ENCODE measurements at regions not wholly inside any gene's neighbourhood (a gene's known extent, or its start where the extent isn't known, plus 50 kb on each side); places are given as distances from the start of the nearest gene placed in this dataset.
A peak's percentile ranks its signal among the peaks of the same experiment; 100 is the strongest.
"Not testable (repeated sequence)": the region's sequence is repeated elsewhere in the genome, so short reads cannot be mapped to it uniquely, and the experiment has no call there.

DNA sequence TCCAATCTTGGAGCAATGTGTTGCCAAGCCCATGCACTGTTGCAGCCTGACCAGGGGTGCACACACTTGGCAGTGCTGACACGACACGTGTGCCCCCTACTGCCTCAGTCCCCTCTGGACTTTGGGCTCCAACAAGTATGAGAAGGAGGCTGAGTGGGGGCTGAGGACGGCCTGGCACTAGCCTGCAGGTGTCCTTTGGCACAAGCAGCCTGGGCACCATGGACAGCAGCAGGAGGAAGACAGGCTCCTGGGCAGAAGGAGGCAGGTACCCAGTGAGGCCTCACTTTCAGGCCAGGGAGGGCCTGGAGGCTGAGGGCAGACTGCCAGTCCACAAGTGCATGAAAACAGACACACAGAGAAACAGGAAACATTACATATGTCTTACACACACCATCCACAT, 1702.9 kb upstream of the B3GALT2 start:
- peaks cover 9% of the 10 kb centered on the region for H3K9me3 Mint-ChIP-seq
- no peaks in the 10 kb centered on the region for H3K27me3 Mint-ChIP-seq (ENCODE audit: low read depth, poor library complexity)
- no peak for TF ChIP-seq CTCF (IDR thresholded peaks at IDR 0.05)
- H3K27ac Mint-ChIP-seq, result no peak overlapping the region
- DNase-seq, result no peak
- H3K36me3 Mint-ChIP-seq (ENCODE audit: low read depth), result no peaks in the 10 kb centered on the region
- no peaks in the 10 kb centered on the region for H3K4me1 Mint-ChIP-seq
- H3K4me3 Mint-ChIP-seq, result no peak overlapping the region

DNA sequence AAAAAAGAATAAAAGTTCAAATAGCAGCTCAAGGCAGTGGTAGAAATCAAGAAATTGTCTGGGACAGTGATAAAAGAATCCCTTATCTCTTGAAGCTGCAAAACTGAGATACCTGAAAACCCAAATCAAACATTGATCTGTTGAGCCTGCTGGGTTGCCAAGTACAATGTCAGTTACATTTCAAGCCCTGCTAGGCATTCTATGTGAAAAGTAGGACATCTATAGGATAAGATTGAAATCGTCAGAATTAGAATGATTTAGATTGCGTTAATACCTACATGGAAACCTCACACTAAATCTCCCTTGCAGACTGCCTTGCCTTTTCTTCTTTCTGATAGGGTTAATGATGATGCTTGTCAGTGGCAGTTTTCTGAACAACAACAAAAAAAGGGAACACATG, 1684.4 kb upstream of the B3GALT2 start:
- peaks cover 6% of the 10 kb centered on the region for H3K4me1 Mint-ChIP-seq
- no peaks in the 10 kb centered on the region for H3K36me3 Mint-ChIP-seq (ENCODE audit: low read depth)
- H3K27me3 Mint-ChIP-seq (ENCODE audit: low read depth, poor library complexity), result no peaks in the 10 kb centered on the region
- no peak overlapping the region for H3K4me3 Mint-ChIP-seq
- H3K27ac Mint-ChIP-seq, result no peak overlapping the region
- no peak for DNase-seq
- no peak for TF ChIP-seq CTCF (IDR thresholded peaks at IDR 0.05)
- no peaks in the 10 kb centered on the region for H3K9me3 Mint-ChIP-seq

DNA sequence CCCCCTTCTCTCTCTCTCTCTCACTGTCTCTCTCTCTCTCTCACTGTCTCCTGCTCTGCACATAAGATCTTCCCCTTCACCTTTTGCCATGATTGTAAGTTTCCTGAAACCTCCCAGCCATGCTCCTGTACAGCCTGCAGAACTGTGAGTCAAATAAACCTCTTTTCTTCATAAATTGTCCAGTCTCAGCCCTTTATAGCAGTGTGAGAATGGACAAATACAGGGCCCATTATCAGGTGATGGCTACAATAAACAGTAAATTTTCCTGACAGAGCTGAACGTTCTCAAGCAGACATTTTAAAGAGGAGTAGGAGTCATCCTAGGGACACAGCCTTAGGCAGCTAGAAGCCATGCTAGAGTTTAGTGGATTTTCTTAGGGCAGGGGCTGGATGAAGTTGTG, 1679.7 kb upstream of the B3GALT2 start:
- DNase-seq, result no peak
- Mint-ChIP-seq H3K36me3 (ENCODE audit: low read depth) (no peaks in the 10 kb centered on the region), H3K4me1 (peaks cover 6% of the 10 kb centered on the region), H3K27me3 (ENCODE audit: low read depth, poor library complexity) (no peaks in the 10 kb centered on the region), H3K27ac (peak overlapping the region; percentile 62), H3K4me3 (no peak overlapping the region), H3K9me3 (peaks cover 4% of the 10 kb centered on the region)
- TF ChIP-seq CTCF (IDR thresholded peaks at IDR 0.05), result no peak

DNA sequence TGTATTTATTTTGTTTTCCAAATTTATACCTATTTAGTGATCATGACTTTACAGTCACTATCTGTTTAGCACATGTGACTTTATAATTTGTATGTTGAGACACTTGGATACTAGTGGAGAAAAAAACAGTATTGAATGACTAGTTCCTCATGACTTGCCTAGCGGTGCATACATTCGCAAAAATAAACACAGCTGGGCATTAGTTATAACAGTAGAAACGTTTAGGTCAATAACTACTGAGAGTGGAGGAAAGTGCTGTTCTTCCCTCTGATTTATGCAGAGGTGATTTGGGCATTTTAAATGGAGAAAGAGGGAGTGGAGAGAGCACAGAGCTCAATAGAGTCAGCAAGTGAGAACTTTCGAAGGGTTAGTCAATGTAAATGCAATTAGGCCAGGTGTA, 1679.0 kb upstream of the B3GALT2 start:
- H3K4me1 Mint-ChIP-seq, result peaks cover 6% of the 10 kb centered on the region

GRCh38 chr1:194862129-194862528, 1675.7 kb upstream of the B3GALT2 start:
- no peak overlapping the region for H3K27ac Mint-ChIP-seq
- no peak for DNase-seq
- H3K4me1 Mint-ChIP-seq, result peaks cover 6% of the 10 kb centered on the region
- no peaks in the 10 kb centered on the region for H3K36me3 Mint-ChIP-seq (ENCODE audit: low read depth)
- H3K9me3 Mint-ChIP-seq, result peaks cover 13% of the 10 kb centered on the region
- no peaks in the 10 kb centered on the region for H3K27me3 Mint-ChIP-seq (ENCODE audit: low read depth, poor library complexity)
- H3K4me3 Mint-ChIP-seq, result no peak overlapping the region
- no peak for TF ChIP-seq CTCF (IDR thresholded peaks at IDR 0.05)

More for the DNA sequence above, 1679.0 kb upstream of the B3GALT2 start:
- no peaks in the 10 kb centered on the region for H3K36me3 Mint-ChIP-seq (ENCODE audit: low read depth)
- no peak overlapping the region for H3K27ac Mint-ChIP-seq
- no peak for DNase-seq
- no peak overlapping the region for H3K4me3 Mint-ChIP-seq
- peaks cover 4% of the 10 kb centered on the region for H3K9me3 Mint-ChIP-seq
- H3K27me3 Mint-ChIP-seq (ENCODE audit: low read depth, poor library complexity), result no peaks in the 10 kb centered on the region
- no peak for TF ChIP-seq CTCF (IDR thresholded peaks at IDR 0.05)

DNA sequence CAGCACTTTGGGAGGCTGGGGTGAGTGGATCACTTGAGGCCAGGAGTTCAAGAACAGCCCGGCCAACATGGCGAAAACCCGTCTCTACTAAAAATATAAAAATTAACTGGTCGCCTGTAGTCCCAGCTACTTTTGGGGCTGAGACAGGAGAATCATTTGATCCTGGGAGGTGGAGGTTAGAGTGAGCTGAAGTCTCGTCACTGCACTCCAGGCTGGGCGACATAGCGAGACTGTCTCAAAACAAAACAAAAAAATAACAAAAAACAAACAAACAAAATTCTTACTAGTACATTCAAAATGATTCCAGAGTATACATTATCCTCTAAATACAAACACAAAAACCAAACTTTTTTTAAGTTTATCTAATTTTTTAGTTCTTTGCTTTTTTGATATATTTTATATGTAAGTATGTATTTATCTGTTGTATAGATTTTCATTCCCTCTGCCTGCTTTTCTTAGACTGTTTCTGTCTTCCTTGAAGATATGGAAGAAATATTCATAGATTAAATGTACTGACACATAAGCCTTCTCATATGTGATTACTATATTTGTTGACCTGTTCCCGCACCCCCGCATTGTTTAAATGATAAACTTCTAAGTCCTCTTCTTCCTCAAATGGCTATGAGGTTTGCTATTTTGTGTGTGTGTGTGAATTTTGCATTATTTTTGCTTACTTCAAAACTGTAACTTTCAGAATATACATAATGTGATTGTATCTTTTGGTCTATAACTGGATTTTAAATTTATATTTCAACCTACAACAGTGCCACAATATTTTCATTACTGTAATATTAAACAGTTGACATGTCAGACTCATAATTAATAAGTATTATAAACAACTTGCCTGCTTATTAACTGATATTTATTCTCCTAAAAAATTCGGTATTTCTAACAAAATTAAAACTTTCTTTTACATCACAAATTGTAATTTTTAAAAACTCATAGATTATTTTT, 1674.1 kb upstream of the B3GALT2 start:
- Mint-ChIP-seq H3K4me3 (no peak overlapping the region), H3K27ac (no peak overlapping the region), H3K27me3 (ENCODE audit: low read depth, poor library complexity) (no peaks in the 10 kb centered on the region), H3K9me3 (peaks cover 13% of the 10 kb centered on the region), H3K36me3 (ENCODE audit: low read depth) (no peaks in the 10 kb centered on the region), H3K4me1 (no peaks in the 10 kb centered on the region)
- DNase-seq, result no peak
- TF ChIP-seq CTCF (IDR thresholded peaks at IDR 0.05), result no peak

DNA sequence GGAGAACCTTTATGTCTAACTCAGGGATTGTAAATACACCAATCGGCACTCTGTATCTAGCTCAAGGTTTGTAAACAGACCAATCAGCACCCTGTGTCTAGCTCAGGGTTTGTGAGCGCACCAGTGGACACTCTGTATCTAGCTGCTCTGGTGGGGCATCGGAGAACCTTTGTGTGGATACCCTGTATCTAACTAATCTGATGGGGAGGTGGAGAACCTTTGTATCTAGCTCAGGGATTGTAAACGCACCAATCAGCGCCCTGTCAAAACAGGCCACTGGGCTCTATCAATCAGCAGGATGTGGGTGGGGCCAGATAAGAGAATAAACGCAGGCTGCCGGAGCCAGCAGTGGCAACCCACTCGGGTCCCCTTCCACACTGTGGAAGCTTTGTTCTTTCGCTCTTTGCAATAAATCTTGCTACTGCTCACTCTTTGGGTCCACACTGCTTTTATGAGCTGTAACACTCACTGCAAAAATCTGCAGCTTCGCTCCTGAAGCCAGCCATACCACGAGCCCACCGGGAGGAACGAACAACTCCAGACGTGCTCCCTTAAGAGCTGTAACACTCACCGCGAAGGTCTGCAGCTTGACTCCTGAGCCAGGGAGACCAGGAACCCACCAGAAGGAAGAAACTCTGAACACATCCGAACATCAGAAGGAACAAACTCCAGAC, 1673.2 kb upstream of the B3GALT2 start:
- not testable (repeated sequence) for H3K4me3 Mint-ChIP-seq; DNase-seq; H3K27ac Mint-ChIP-seq; H3K36me3 Mint-ChIP-seq (ENCODE audit: low read depth); H3K27me3 Mint-ChIP-seq (ENCODE audit: low read depth, poor library complexity); H3K4me1 Mint-ChIP-seq
- peaks cover 13% of the 10 kb centered on the region for H3K9me3 Mint-ChIP-seq

DNA sequence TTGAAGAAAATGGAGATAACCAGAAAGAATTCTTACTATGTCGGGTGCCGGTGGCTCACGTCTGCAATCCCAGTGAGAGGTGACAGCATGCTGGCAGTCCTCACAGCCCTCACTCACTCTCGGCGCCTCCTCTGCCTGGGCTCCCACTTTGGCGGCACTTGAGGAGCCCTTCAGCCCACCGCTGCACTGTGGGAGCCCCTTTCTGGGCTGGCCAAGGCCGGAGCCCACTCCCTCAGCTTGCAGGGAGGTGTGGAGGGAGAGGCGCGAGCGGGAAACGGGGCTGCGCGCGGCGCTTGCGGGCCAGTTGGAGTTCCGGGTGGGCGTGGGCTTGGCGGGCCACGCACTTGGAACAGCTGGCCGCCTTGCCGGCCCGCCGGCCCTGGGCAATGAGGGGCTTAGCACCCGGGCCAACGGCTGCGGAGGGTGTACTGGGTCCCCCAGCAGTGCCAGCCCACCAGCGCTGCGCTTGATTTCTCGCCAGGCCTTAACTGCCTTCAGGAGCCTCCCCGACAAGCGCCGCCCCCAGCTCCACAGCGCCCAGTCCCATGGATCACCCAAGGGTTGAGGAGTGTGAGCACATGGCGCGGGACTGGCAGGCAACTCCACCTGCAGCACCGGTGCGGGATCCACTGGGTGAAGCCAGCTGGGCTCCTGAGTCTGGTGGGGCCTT, 1672.5 kb upstream of the B3GALT2 start:
- not testable (repeated sequence) for H3K4me3 Mint-ChIP-seq; H3K27ac Mint-ChIP-seq; H3K4me1 Mint-ChIP-seq; H3K27me3 Mint-ChIP-seq (ENCODE audit: low read depth, poor library complexity); H3K36me3 Mint-ChIP-seq (ENCODE audit: low read depth); DNase-seq
- H3K9me3 Mint-ChIP-seq, result peaks cover 13% of the 10 kb centered on the region
